Karpas-422 (cell line): ENCODE measurements at regions not wholly inside any gene's neighbourhood (a gene's known extent, or its start where the extent isn't known, plus 50 kb on each side); places are given as distances from the start of the nearest gene placed in this dataset.
"Not testable (repeated sequence)": the region's sequence is repeated elsewhere in the genome, so short reads cannot be mapped to it uniquely, and the experiment has no call there.

ENCODE experiments used
- DNase-seq: peaks from one replicate; pipeline ENCODE4 v3.0.0-alpha.2; 2015
- H2AFZ ChIP-seq: fragments of 200-600 bp; sonication (generic); 2 replicates; pipeline ENCODE4 v1.6.1; 2014; ENCODE audit warnings: antibody characterized with exemption, low read length, mixed read lengths
- H3K27ac ChIP-seq: fragments of 200-600 bp; sonication (generic); 2 replicates; pipeline ENCODE4 v1.5.1; 2014; ENCODE audit warnings: mild to moderate bottlenecking, low read length, moderate library complexity
- H3K27me3 ChIP-seq: fragments of 200-600 bp; sonication (generic); 2 replicates; pipeline ENCODE4 v1.6.1; 2014; ENCODE audit warnings: low read length, mixed read lengths
- H3K36me3 ChIP-seq: fragments of 200-600 bp; sonication (generic); 2 replicates; pipeline ENCODE4 v1.6.1; 2014; ENCODE audit warnings: low read length, mixed read lengths; ENCODE audit not compliant: insufficient read depth
- H3K4me1 ChIP-seq: fragments of 200-600 bp; sonication (generic); 2 replicates; pipeline ENCODE4 v1.6.1; 2014; ENCODE audit warnings: mild to moderate bottlenecking, low read length, mixed read lengths
- H3K4me2 ChIP-seq: fragments of 200-600 bp; sonication (generic); 2 replicates; pipeline ENCODE4 v1.6.1; 2014; ENCODE audit warnings: low read length, low read depth, mild to moderate bottlenecking; ENCODE audit not compliant: poor library complexity, severe bottlenecking
- H3K4me3 ChIP-seq: fragments of 200-600 bp; sonication (generic); 2 replicates; pipeline ENCODE4 v1.5.1; 2014; ENCODE audit warnings: mild to moderate bottlenecking, antibody characterized with exemption, low read length, mixed read lengths
- H3K79me2 ChIP-seq: fragments of 200-600 bp; sonication (generic); 2 replicates; pipeline ENCODE4 v1.6.1; 2014; ENCODE audit warnings: mild to moderate bottlenecking, low read length, mixed read lengths
- H3K9ac ChIP-seq: fragments of 200-600 bp; sonication (generic); 2 replicates; pipeline ENCODE4 v1.6.0; 2014; ENCODE audit warnings: low read length
- H3K9me2 ChIP-seq: fragments of 200-600 bp; sonication (generic), shearing (Covaris generic); replicated peaks from 2 replicates; pipeline ENCODE4 v1.6.0; 2014; ENCODE audit warnings: mild to moderate bottlenecking, low read length, moderate library complexity; ENCODE audit not compliant: insufficient read depth
- H3K9me3 ChIP-seq: fragments of 300-700, 200-600 bp; sonication (generic); 2 replicates; pipeline ENCODE4 v1.6.1; 2014; ENCODE audit warnings: low read length, mixed read lengths
- H4K20me1 ChIP-seq: fragments of 200-600 bp; sonication (generic); 2 replicates; pipeline ENCODE4 v1.6.1; 2014; ENCODE audit warnings: mild to moderate bottlenecking, antibody characterized with exemption, low read length, low read depth; ENCODE audit not compliant: insufficient read depth

- H3K4me2 ChIP-seq, H4K20me1 ChIP-seq, DNase-seq, H3K4me3 ChIP-seq, H3K9ac ChIP-seq, H3K9me2 ChIP-seq, H3K9me3 ChIP-seq, H3K27ac ChIP-seq, H3K36me3 ChIP-seq, H2AFZ ChIP-seq, H3K4me1 ChIP-seq, H3K27me3 ChIP-seq, H3K79me2 ChIP-seq: not testable (repeated sequence)
These were observed 101.9 kb upstream of the SHB start for GRCh38 chr9:38170763-38171537.

- H3K79me2 ChIP-seq, H3K4me1 ChIP-seq, H3K9ac ChIP-seq, H3K4me3 ChIP-seq, H3K36me3 ChIP-seq, H3K27ac ChIP-seq, H3K27me3 ChIP-seq, H4K20me1 ChIP-seq, H3K4me2 ChIP-seq, H3K9me2 ChIP-seq, DNase-seq, H3K9me3 ChIP-seq, H2AFZ ChIP-seq: not testable (repeated sequence)
These were observed 101.1 kb upstream of the SHB start for GRCh38 chr9:38170155-38170554.

- H3K9me2 ChIP-seq, result no peaks in the 10 kb centered on the region
- no peak overlapping the region for H3K9ac ChIP-seq
- H3K27me3 ChIP-seq, result no peaks in the 10 kb centered on the region; the same call in 1 of the 2 replicates
- no peaks in the 10 kb centered on the region for H4K20me1 ChIP-seq
- H3K4me1 ChIP-seq, result no peaks in the 10 kb centered on the region
- H3K36me3 ChIP-seq, result no peaks in the 10 kb centered on the region
- H3K9me3 ChIP-seq, result 0 out of 2 replicates have a peak, but pooled peaks cover 2% of the 10 kb centered on the region
- H2AFZ ChIP-seq, result no peak overlapping the region
- no peak overlapping the region for H3K4me2 ChIP-seq
- no peak overlapping the region for H3K4me3 ChIP-seq
- H3K79me2 ChIP-seq, result no peaks in the 10 kb centered on the region
- DNase-seq, result no peak
- H3K27ac ChIP-seq, result no peak overlapping the region
These were observed 97.5 kb upstream of the SHB start for GRCh38 chr9:38166501-38166900.

- no peaks in the 10 kb centered on the region for H3K9me3 ChIP-seq
- no peaks in the 10 kb centered on the region for H3K79me2 ChIP-seq
- no peaks in the 10 kb centered on the region for H3K27me3 ChIP-seq
- H3K4me1 ChIP-seq, result no peaks in the 10 kb centered on the region
- no peaks in the 10 kb centered on the region for H3K9me2 ChIP-seq
- no peak overlapping the region for H2AFZ ChIP-seq
- DNase-seq, result no peak
- H3K36me3 ChIP-seq, result no peaks in the 10 kb centered on the region
- no peak overlapping the region for H3K4me3 ChIP-seq
- no peaks in the 10 kb centered on the region for H4K20me1 ChIP-seq
- H3K27ac ChIP-seq, result no peak overlapping the region
- no peak overlapping the region for H3K9ac ChIP-seq
- H3K4me2 ChIP-seq, result no peak overlapping the region
These were observed 95.7 kb upstream of the SHB start for GRCh38 chr9:38164659-38165221.

GRCh38 chr9:38163518-38163917 is 94.5 kb upstream of the SHB start:
- Histone ChIP-seq H2AFZ (no peak overlapping the region), H3K9me2 (no peaks in the 10 kb centered on the region), H4K20me1 (no peaks in the 10 kb centered on the region), H3K4me3 (no peak overlapping the region), H3K4me1 (no peaks in the 10 kb centered on the region), H3K4me2 (no peak overlapping the region), H3K9ac (no peak overlapping the region), H3K79me2 (no peaks in the 10 kb centered on the region), H3K9me3 (no peaks in the 10 kb centered on the region), H3K36me3 (no peaks in the 10 kb centered on the region), H3K27ac (no peak overlapping the region), H3K27me3 (no peaks in the 10 kb centered on the region)
- no peak for DNase-seq

- no peak for DNase-seq
- H3K79me2 ChIP-seq, result no peaks in the 10 kb centered on the region
- no peaks in the 10 kb centered on the region for H3K4me1 ChIP-seq
- H3K36me3 ChIP-seq, result no peaks in the 10 kb centered on the region
- no peak overlapping the region for H2AFZ ChIP-seq
- no peaks in the 10 kb centered on the region for H4K20me1 ChIP-seq
- no peaks in the 10 kb centered on the region for H3K9me3 ChIP-seq
- no peaks in the 10 kb centered on the region for H3K27me3 ChIP-seq
- no peaks in the 10 kb centered on the region for H3K9me2 ChIP-seq
- no peak overlapping the region for H3K9ac ChIP-seq
- H3K27ac ChIP-seq, result no peak overlapping the region
- H3K4me2 ChIP-seq, result no peak overlapping the region
- H3K4me3 ChIP-seq, result no peak overlapping the region
These were observed 93.5 kb upstream of the SHB start for GRCh38 chr9:38162332-38163211.

GRCh38 chr9:38160613-38161215 is 91.7 kb upstream of the SHB start:
- Histone ChIP-seq H4K20me1 (no peaks in the 10 kb centered on the region), H3K4me1 (no peaks in the 10 kb centered on the region), H2AFZ (no peak overlapping the region), H3K4me2 (no peak overlapping the region), H3K4me3 (no peak overlapping the region), H3K9ac (no peak overlapping the region), H3K9me2 (no peaks in the 10 kb centered on the region), H3K27me3 (no peaks in the 10 kb centered on the region), H3K9me3 (no peaks in the 10 kb centered on the region), H3K79me2 (no peaks in the 10 kb centered on the region), H3K27ac (no peak overlapping the region), H3K36me3 (no peaks in the 10 kb centered on the region)
- peak; percentile 91 for DNase-seq

GRCh38 chr9:38159599-38159998 is 90.6 kb upstream of the SHB start:
- Histone ChIP-seq H3K9me2 (no peaks in the 10 kb centered on the region), H3K4me1 (no peaks in the 10 kb centered on the region), H3K4me3 (no peak overlapping the region), H3K79me2 (no peaks in the 10 kb centered on the region), H3K4me2 (no peak overlapping the region), H4K20me1 (no peaks in the 10 kb centered on the region), H2AFZ (no peak overlapping the region), H3K9ac (no peak overlapping the region), H3K9me3 (no peaks in the 10 kb centered on the region), H3K27me3 (no peaks in the 10 kb centered on the region), H3K27ac (no peak overlapping the region), H3K36me3 (no peaks in the 10 kb centered on the region)
- no peak for DNase-seq
